ENCODE measurements at regions not wholly inside any gene's neighbourhood (a gene's known extent, or its start where the extent isn't known, plus 50 kb on each side); places are given as distances from the start of the nearest gene placed in this dataset.
A peak's percentile ranks its signal among the peaks of the same experiment; 100 is the strongest.

GRCh38 chr1:79283451-79283850, 276.9 kb upstream of the ADGRL4 start:
- no peak overlapping the region for H3K27ac ChIP-seq
- TF ChIP-seq, protein P1, sequence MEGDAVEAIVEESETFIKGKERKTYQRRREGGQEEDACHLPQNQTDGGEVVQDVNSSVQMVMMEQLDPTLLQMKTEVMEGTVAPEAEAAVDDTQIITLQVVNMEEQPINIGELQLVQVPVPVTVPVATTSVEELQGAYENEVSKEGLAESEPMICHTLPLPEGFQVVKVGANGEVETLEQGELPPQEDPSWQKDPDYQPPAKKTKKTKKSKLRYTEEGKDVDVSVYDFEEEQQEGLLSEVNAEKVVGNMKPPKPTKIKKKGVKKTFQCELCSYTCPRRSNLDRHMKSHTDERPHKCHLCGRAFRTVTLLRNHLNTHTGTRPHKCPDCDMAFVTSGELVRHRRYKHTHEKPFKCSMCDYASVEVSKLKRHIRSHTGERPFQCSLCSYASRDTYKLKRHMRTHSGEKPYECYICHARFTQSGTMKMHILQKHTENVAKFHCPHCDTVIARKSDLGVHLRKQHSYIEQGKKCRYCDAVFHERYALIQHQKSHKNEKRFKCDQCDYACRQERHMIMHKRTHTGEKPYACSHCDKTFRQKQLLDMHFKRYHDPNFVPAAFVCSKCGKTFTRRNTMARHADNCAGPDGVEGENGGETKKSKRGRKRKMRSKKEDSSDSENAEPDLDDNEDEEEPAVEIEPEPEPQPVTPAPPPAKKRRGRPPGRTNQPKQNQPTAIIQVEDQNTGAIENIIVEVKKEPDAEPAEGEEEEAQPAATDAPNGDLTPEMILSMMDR (conservative IDR thresholded peaks at IDR 0.05) = no peak

DNA sequence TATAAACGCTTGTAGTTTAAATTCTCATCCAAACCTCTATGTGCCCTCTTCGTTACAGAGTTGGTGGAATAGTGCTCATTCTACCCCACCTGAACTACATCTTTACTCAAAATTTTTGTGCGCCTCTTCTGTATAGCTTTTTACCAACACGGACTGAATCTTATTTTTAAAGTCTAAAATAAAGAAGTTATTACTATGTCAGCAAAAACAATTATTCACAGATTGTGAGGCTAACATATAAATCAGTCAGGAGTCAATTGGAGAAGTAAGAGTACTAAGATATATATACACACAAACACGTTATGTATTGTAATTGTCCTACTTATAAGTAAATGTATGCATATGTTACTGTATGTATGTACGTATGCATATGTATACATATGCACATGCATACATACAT, 274.9 kb upstream of the ADGRL4 start:
- TF ChIP-seq, protein P1 (conservative IDR thresholded peaks at IDR 0.05) = no peak
- no peak overlapping the region for H3K27ac ChIP-seq

DNA sequence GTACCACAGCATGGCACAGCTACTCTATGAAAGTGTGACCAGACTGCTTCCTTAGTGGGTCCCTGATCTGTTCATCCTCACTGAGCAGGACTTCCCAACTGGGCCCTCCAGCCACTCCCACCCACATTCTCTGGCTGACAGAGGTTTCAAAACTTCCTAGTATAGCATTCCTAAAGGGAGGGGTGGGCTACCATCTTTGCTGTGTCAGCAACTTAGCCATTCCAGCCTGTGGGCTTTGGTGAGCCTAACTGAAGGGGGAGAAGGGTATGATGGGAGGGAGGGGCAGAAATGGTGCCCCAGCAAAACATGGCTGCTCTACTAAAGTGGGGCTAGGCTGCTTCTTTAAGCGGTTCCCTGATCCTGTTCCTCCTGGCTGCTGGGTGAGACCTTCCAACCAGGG, 265.2 kb upstream of the ADGRL4 start:
- TF ChIP-seq, protein P1 (conservative IDR thresholded peaks at IDR 0.05) = no peak
- no peak overlapping the region for H3K27ac ChIP-seq

- TF ChIP-seq, protein P1 (conservative IDR thresholded peaks at IDR 0.05) = no peak
- H3K27ac ChIP-seq = no peak overlapping the region
Measured at GRCh38 chr1:79264975-79265818, 258.7 kb upstream of the ADGRL4 start.

DNA sequence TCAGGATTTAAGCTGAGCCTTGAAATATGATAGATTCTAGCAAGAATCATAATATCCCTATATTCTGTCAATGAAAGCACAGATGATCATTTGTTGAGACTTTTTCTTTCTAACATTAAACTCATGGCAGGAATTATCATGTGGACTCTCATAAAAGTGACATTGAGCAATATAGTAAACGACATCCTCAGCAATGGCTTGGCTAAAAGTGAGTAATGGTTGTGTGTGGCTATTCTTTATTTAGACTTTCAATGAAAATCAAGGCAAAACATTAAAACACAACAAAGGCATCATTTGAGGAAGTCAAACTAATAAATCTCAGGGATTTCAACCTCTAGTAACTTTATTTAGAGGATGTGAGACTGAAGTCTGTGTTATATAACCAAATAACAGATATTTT, 257.8 kb upstream of the ADGRL4 start:
- TF ChIP-seq, protein P1 (conservative IDR thresholded peaks at IDR 0.05) = no peak
- H3K27ac ChIP-seq = no peak overlapping the region

- no peak overlapping the region for H3K27ac ChIP-seq
- TF ChIP-seq, protein P1 (conservative IDR thresholded peaks at IDR 0.05) = no peak
Measured at GRCh38 chr1:79262745-79263258, 256.3 kb upstream of the ADGRL4 start.

- TF ChIP-seq, protein P1 (conservative IDR thresholded peaks at IDR 0.05) = peak; percentile 79
- H3K27ac ChIP-seq = no peak overlapping the region
Measured at GRCh38 chr1:79259390-79260336, 253.1 kb upstream of the ADGRL4 start.
